ENCODE measurements at regions not wholly inside any gene's neighbourhood (a gene's known extent, or its start where the extent isn't known, plus 50 kb on each side); places are given as distances from the start of the nearest gene placed in this dataset.

DNA sequence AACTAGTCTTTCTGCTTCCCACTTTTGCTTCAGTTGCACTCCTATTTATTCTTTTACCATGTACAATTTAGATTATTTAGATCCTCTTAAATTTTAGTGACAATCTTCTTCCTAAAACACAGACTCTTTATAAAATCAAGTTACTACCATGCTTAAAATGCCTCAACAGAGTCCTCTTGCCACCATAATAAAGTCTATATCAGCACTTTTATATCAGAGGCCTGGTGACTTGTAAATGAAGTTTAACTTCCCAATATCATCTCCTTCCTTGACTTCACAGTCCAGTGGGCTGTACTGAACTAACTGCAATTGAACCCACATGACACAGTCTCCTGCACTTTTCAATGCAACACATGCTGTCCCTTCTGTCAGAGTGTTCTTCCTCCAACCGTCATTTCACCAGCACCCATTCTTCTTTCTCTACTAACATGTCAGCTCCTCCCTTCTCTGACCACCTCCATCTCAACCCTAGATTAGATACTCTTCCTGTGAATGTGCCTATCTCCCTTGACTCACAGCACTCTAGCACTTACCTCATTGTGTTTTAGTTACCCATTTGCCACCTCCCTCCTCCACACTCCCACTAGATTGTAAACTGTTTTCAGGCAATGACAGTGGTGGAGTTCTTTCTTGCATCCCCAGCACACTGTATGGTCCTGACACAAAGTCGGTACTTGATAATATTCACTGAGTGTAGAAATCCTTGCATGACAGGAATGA lies 414.9 kb downstream of the SATB2 start:
- TF ChIP-seq, protein P1, sequence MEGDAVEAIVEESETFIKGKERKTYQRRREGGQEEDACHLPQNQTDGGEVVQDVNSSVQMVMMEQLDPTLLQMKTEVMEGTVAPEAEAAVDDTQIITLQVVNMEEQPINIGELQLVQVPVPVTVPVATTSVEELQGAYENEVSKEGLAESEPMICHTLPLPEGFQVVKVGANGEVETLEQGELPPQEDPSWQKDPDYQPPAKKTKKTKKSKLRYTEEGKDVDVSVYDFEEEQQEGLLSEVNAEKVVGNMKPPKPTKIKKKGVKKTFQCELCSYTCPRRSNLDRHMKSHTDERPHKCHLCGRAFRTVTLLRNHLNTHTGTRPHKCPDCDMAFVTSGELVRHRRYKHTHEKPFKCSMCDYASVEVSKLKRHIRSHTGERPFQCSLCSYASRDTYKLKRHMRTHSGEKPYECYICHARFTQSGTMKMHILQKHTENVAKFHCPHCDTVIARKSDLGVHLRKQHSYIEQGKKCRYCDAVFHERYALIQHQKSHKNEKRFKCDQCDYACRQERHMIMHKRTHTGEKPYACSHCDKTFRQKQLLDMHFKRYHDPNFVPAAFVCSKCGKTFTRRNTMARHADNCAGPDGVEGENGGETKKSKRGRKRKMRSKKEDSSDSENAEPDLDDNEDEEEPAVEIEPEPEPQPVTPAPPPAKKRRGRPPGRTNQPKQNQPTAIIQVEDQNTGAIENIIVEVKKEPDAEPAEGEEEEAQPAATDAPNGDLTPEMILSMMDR (IDR thresholded peaks at IDR 0.05): no peak
- TF ChIP-seq POLR2A (IDR thresholded peaks at IDR 0.05): no peak
